Breast epithelium (tissue), 3 donors: ENCODE measurements at regions not wholly inside any gene's neighbourhood (a gene's known extent, or its start where the extent isn't known, plus 50 kb on each side); places are given as distances from the start of the nearest gene placed in this dataset.

Experiments
- CTCF ChIP-seq, 3 donors: fragments of 450-650 bp; IDR thresholded peaks; one replicate each; pipeline ENCODE4 v1.5.1; 2016 to 2017; ENCODE audit warnings: antibody characterized with exemption in 3 of 3, mild to moderate bottlenecking in 3 of 3, moderate library complexity in 3 of 3
- POLR2A ChIP-seq: fragments of 450-650 bp; IDR thresholded peaks from one replicate; pipeline ENCODE4 v1.6.1; 2016; ENCODE audit warnings: antibody characterized with exemption, mild to moderate bottlenecking, moderate library complexity
- POLR2AphosphoS5 ChIP-seq, 3 donors: sonication (generic); formaldehyde crosslinking; IDR thresholded peaks; one replicate each; pipeline ENCODE4 v1.6.1; 2017; ENCODE audit warnings: antibody characterized with exemption in 3 of 3

GRCh38 chr14:60357551-60358149, 108.6 kb downstream of the PPM1A start:
- TF ChIP-seq CTCF (IDR thresholded peaks at IDR 0.05) = no peak
- no peak for TF ChIP-seq POLR2A
- no peak for TF ChIP-seq POLR2AphosphoS5 (IDR thresholded peaks at IDR 0.05)
